DMS53 treated with DMSO at 0.1 percent for 48 hours (cell line): ENCODE measurements at regions not wholly inside any gene's neighbourhood (a gene's known extent, or its start where the extent isn't known, plus 50 kb on each side); places are given as distances from the start of the nearest gene placed in this dataset.
"Not testable (repeated sequence)": the region's sequence is repeated elsewhere in the genome, so short reads cannot be mapped to it uniquely, and the experiment has no call there.

Experiments
- DNase-seq: peaks from one replicate; lab custom pipeline; 2025; ENCODE audit not compliant: unreplicated experiment; lab: John Stamatoyannopoulos, UW

- no peak for DNase-seq
Measured at GRCh38 chr1:111063595-111063994, 76.3 kb downstream of the DRAM2 start.

DNA sequence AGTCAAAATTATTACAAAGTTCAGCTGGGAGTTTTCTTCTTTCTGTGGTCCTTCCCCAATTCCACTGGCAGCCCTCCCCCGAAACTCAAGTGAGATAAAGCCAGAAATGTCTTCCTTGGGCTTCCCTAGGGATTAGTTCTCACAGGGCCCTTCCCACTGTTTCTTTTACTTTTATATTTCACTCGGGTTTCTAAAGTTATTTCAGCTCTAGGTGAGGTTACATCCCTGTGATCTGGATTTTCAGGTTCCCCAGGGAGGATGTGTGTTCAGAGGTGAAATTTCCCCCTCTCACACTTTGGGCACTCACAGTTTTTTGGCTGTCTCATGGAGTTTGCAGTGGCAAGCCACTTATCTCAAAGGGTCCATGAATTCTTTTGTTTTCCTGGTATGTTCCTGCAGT is 77.3 kb downstream of the DRAM2 start:
- no peak for DNase-seq

DNA sequence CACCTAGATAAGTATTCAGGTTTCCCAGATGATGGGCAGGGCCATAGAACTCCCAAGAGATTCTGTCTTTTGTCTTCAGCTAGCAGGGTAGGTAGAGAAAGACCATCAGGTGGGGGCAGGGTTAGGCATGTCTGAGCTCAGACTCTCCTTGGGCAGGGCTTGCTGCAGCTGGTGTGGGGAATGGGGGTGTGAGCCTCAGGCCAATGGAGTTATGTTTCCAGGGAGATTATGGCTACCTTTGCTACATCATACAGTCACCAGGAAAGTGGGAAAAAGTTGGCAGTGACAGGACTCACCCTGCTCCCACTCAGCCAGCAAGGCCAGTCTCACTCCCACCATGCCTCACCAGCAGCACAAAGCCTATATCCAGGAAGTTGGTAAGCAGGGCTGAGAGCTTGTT is 77.8 kb downstream of the DRAM2 start:
- no peak for DNase-seq

DNA sequence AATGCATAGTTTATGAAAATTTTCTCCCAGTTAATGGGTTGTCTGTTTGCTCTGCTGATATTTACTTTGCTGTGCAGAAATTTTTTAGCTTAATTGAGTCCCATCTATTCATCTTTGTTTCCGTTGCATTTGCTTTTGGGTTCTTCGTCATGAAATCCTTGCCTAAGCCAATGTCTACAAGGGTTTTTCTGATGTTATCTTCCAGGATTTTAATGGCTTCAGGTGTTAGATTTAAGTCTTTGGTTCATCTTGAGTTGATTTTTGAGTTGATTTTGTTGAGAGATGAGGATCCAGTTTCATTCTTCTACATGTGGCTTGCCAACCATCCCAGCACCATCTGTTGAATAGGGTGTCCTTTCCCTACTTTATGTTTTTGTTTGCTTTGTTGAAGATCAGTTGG is 85.2 kb downstream of the DRAM2 start:
- DNase-seq = no peak

GRCh38 chr1:111052246-111052645 is 87.6 kb downstream of the DRAM2 start:
- no peak for DNase-seq

GRCh38 chr1:111048253-111048652 is 84.5 kb upstream of the LRIF1 start:
- DNase-seq = not testable (repeated sequence)

GRCh38 chr1:111045033-111045722 is 81.5 kb upstream of the LRIF1 start:
- peak; percentile 5 for DNase-seq

DNA sequence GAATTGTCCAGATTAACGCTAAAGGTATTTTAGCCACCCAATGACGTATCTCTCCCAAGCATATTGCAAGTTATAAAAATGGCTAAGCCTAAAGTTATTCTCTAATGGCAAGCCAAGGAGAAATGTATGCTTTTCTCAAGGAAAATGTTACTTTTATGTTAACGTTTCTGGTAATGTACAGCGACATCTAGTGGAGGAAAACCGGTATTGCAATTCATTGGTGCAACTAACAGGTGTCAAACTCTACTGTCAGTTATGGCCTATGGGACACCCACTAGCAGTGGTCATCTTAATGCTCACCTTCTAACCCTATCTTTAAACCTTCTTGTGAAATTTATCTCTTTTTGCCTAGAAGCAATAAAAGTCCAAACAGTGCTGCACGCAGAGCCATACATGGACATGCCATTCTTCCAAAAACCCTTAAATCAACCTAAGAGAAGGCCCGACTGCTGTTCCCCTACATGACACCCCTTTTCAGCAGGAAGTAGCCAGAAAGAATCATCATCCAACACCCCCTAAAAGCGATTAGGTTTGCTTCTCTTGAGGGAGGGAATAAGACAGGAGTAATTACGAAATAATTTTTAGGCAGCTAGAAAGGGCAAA is 68.7 kb upstream of the LRIF1 start:
- DNase-seq = peak; percentile 54

GRCh38 chr1:111030590-111030989 is 66.9 kb upstream of the LRIF1 start:
- DNase-seq = peak; percentile 73

- no peak for DNase-seq
Measured at GRCh38 chr1:111025109-111025508, 61.4 kb upstream of the LRIF1 start.

DNA sequence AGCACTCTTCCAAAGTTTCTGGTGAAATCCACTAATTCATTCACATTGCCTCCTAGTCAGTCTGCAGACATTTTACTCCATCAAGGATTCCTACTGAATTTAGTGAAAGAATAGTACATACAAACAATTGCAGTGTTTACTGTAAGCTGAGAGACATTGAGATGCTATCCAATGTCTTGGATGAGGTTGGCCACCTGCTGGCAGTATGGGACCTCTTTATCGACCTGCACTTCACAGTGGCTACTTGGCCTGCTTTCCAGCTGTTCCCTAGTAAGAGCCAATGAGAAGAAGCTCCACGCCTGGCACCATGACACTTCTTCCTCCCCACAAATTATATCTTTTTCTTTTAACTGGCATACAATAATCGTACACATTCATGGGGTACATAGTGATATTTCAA is 51.5 kb upstream of the LRIF1 start:
- DNase-seq = no peak
